IMR-90 (cell line): ENCODE measurements at regions not wholly inside any gene's neighbourhood (a gene's known extent, or its start where the extent isn't known, plus 50 kb on each side); places are given as distances from the start of the nearest gene placed in this dataset.

Experiments used
- BHLHE40 ChIP-seq: fragments of 150-350 bp; IDR thresholded peaks from 2 replicates; pipeline ENCODE4 v1.6.1; 2016; ENCODE audit warnings: mild to moderate bottlenecking, low read depth, low read length
- FOS ChIP-seq: fragments of 150-350 bp; IDR thresholded peaks from 2 replicates; pipeline ENCODE4 v1.6.1; 2016; ENCODE audit warnings: low read depth, low read length
- MAFK ChIP-seq: IDR thresholded peaks from 2 replicates; pipeline ENCODE4 v1.6.1; 2012; ENCODE audit warnings: low read depth, low read length, improper control_type of control experiment
- MAZ ChIP-seq: IDR thresholded peaks from 2 replicates; pipeline ENCODE4 v1.6.1; 2012; ENCODE audit warnings: low read depth, mild to moderate bottlenecking, low read length, improper control_type of control experiment, moderate library complexity, borderline replicate concordance
- MXI1 ChIP-seq: IDR thresholded peaks from 2 replicates; pipeline ENCODE4 v1.6.1; 2012; ENCODE audit warnings: low read depth, mild to moderate bottlenecking, low read length, moderate library complexity, borderline replicate concordance
- POLR2A ChIP-seq: IDR thresholded peaks from 2 replicates; pipeline ENCODE4 v1.6.1; 2012; ENCODE audit warnings: mild to moderate bottlenecking, low read depth, low read length
- RCOR1 ChIP-seq: IDR thresholded peaks from 2 replicates; pipeline ENCODE4 v1.6.1; 2012; ENCODE audit warnings: mild to moderate bottlenecking, low read length, improper control_type of control experiment; ENCODE audit not compliant: insufficient replicate concordance
- RFX5 ChIP-seq: IDR thresholded peaks from 2 replicates; pipeline ENCODE4 v1.8.0; 2012; ENCODE audit warnings: low read depth, mild to moderate bottlenecking, low read length, moderate library complexity
- SMC3 ChIP-seq: fragments of 150-350 bp; IDR thresholded peaks from 2 replicates; pipeline ENCODE4 v1.6.1; 2016; ENCODE audit warnings: low read depth, mild to moderate bottlenecking, antibody characterized with exemption, low read length, moderate library complexity
- TF ChIP-seq, protein P1 (sequence below): conservative IDR thresholded peaks from 2 replicates; pipeline ENCODE4 v1.5.1; 2012; ENCODE audit warnings: mild to moderate bottlenecking, low read depth, low read length, improper control_type of control experiment
- TF ChIP-seq, protein P2 (sequence below): fragments of 150-350 bp; IDR thresholded peaks from 2 replicates; pipeline ENCODE4 v1.6.1; 2017; ENCODE audit warnings: mild to moderate bottlenecking, antibody characterized with exemption, low read length, low read depth

DNA sequence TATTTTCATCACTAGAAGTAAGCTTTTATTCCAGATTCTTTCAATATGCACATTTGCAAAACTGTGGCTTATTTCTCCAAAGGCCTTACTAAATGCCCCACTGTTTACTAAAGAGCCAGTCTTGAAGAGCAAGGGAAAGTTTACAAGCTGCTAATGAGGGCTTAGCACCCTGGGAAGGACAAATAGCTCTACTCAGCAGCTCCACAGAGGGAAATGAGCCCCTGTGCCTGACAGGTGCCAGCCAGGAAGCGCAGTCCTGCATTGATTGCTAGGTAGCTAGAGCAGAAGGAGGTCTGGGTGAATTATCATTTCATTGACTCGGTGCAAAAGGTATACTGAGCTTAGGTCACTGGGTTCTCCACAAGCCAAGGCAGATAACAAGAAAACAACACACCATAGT, 307.0 kb downstream of the SETD4 start:
- TF ChIP-seq MXI1 (no peak), POLR2A (no peak), MAFK (no peak), BHLHE40 (no peak), MAZ (no peak), RCOR1 (no peak), RFX5 (no peak), SMC3 (no peak), FOS (no peak)
- TF ChIP-seq, protein P1, sequence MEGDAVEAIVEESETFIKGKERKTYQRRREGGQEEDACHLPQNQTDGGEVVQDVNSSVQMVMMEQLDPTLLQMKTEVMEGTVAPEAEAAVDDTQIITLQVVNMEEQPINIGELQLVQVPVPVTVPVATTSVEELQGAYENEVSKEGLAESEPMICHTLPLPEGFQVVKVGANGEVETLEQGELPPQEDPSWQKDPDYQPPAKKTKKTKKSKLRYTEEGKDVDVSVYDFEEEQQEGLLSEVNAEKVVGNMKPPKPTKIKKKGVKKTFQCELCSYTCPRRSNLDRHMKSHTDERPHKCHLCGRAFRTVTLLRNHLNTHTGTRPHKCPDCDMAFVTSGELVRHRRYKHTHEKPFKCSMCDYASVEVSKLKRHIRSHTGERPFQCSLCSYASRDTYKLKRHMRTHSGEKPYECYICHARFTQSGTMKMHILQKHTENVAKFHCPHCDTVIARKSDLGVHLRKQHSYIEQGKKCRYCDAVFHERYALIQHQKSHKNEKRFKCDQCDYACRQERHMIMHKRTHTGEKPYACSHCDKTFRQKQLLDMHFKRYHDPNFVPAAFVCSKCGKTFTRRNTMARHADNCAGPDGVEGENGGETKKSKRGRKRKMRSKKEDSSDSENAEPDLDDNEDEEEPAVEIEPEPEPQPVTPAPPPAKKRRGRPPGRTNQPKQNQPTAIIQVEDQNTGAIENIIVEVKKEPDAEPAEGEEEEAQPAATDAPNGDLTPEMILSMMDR, result no peak
- TF ChIP-seq, protein P2, sequence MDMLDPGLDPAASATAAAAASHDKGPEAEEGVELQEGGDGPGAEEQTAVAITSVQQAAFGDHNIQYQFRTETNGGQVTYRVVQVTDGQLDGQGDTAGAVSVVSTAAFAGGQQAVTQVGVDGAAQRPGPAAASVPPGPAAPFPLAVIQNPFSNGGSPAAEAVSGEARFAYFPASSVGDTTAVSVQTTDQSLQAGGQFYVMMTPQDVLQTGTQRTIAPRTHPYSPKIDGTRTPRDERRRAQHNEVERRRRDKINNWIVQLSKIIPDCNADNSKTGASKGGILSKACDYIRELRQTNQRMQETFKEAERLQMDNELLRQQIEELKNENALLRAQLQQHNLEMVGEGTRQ, result no peak
